ENCODE measurements at regions not wholly inside any gene's neighbourhood (a gene's known extent, or its start where the extent isn't known, plus 50 kb on each side); places are given as distances from the start of the nearest gene placed in this dataset.

DNA sequence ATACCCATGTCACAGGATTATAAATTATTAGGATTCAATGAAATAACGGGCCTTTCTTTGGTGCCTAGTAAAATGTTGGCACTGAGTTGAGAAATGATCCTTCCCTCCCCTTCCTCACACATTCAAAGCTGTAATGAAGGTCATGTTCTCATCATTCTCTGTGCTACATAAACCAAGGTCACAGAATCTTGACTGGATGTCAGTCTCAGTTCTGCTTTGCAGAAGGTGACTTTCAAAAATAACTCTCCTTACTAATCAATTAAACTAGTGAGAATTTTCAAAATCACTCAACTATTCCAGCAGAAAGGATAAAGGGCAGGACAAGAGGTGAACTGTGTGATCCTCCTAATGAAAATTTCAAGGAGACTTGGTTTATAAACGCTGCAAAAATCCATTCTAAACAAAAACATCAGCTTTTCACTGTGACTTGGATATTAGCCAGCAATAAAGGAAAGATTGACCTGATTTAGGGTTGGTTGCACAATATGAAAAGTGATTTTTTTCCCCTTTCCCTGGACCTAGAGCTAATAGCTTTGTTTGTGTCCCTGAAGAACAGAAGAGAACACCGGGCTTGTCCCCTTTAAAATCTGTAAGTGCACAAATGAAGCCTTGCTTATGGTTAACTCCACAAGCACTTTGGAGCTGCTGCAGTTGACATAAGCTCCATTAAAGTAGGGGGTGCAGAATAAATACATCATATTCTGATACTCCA, 120.1 kb downstream of the SEC16B start:
- in situ Hi-C loops (cut with HindIII; ENCODE audit: low pct_unique_long_range_greater_than_20kb, low sequenced_read_pairs), result no loop called here
- DNase-seq (ENCODE audit: low read depth), result no peak

DNA sequence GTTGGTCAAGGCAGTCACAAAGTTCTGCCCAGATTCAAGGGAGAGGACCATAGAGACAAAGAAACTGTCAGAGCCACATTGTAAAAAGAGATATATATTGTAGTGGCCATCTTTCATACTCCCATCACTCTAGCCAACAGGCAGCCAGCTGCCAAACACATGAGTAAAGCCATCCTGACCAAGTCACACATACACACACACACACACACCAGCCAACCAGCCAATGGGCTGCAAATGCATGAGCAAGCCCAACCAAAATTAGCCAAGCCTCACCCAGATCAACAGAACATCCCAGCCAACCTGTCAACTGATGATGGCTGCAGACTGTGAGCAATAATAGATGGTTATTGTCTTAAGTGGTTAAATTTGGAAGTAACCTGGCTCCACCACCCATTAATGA, 120.7 kb downstream of the SEC16B start:
- no peak for DNase-seq (ENCODE audit: low read depth)
- in situ Hi-C loops (cut with HindIII; ENCODE audit: low pct_unique_long_range_greater_than_20kb, low sequenced_read_pairs), result no loop called here

DNA sequence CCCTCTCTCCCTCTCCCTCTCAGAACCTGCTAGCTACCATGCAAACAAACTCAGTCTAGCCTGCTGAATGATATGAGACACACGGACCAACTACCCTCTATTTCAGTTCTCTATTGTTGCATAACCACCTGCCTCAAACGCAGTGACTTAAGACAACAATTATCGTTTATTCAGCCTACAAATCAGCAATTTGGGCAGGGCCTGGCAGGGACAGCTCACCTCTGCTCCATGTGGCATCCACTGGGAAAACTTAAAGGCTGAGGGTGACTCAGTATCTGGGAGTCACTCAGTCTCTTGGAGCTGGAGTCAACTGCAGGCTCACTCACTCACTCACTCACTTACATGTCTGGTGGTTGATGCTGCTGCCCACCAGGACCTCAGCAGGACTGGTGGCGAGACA, 121.3 kb downstream of the SEC16B start:
- DNase-seq (ENCODE audit: low read depth), result no peak
- in situ Hi-C loops (cut with HindIII; ENCODE audit: low pct_unique_long_range_greater_than_20kb, low sequenced_read_pairs), result no loop called here

DNA sequence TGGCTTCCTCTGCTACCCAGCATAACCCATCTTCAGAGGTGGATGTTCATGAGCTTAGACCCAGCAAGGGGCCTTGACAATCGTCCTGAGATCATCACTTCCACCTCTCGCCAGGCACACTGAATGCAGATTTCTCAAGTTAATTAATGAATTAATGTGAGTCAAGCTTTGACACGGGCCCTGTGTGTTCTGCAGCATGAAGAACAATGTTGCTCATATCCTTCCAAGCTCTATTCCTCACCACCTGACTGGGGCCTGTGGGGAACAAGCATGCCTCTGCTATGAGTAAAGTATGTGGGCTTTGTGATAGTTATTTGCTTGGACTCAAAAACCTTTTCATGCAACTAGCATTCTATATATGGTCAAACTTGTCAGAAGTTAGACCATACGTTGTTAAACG, 122.0 kb downstream of the SEC16B start:
- DNase-seq (ENCODE audit: low read depth), result no peak
- in situ Hi-C loops (cut with HindIII; ENCODE audit: low pct_unique_long_range_greater_than_20kb, low sequenced_read_pairs), result no loop called here

DNA sequence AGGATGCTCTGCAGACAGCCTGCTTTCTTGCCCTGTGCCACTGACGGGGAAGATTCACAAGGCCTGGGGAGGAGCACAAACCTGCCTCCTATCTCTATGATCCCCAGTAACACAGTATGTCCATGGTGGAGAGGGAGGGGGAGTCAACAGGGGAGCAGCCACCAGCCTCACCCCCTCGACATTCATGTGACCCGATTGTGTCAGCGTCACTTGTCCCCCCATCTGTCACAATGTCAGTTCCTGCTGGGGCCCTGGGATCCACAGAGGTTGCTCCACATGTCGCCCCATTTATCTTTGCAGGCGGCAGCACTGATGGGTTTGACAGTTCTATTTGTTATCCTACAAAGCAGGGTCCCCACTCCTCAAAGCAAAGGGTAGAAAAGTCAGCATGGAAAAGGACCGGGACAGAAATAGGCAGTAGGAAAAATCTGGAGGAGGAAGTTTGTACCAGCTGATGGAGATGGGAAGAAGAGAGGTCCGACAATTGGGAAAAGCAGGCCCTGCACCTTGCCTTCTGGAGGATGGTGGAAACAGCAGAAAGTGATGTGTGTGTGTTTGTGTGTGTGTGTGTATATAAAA, 130.9 kb downstream of the SEC16B start:
- DNase-seq (ENCODE audit: low read depth), result no peak
- in situ Hi-C loops (cut with HindIII; ENCODE audit: low pct_unique_long_range_greater_than_20kb, low sequenced_read_pairs), result no loop called here

DNA sequence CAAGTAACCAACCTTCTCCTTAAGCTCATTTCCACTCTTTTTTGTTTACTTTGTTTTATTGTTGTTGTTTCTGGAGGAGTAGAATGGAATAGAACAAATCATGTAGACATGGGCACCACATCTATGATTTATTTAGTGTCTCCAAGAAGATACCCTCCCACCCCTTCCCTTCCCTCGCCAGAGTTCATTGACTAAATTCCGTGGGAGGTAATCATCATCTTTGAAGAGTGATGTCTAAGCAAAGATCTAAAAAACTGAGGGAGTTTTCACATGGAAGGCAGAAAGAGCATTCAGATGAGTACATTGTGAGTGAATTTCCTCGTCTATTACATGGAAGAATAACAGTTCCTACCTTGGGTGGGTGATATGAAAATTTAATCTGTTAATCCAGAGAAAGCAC, 136.2 kb downstream of the SEC16B start:
- in situ Hi-C loops (cut with HindIII; ENCODE audit: low pct_unique_long_range_greater_than_20kb, low sequenced_read_pairs), result no loop called here
- DNase-seq (ENCODE audit: low read depth), result no peak

DNA sequence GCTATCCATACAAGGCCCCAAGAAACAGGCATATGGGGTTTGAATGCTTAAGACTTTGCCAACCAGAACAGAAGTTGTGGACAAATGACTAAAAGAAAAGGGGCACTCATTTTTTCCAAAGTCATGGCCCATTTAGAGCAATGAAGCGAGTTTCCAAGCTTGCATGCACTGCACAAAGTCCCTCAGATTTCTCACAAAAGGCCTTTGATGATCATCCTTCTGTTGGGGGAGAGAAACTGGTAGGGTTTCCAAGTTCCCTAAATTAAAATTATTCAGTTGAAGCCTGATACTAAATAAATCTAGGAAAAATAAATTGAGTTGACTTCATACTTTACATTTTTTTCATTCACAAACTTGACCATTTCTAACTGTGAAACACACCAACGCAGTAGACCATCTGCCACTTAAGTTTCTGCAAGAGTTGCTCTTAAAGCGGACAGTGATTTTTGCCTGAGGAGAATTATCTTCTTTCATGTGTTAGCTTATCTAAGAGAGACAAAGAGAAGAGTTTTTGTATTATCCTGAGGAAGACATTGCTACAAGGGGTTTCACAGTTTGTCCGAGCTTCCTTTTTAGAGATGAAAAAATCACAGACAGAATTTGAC, 139.2 kb downstream of the SEC16B start:
- in situ Hi-C loops (cut with HindIII; ENCODE audit: low pct_unique_long_range_greater_than_20kb, low sequenced_read_pairs), result no loop called here
- no peak for DNase-seq (ENCODE audit: low read depth)

DNA sequence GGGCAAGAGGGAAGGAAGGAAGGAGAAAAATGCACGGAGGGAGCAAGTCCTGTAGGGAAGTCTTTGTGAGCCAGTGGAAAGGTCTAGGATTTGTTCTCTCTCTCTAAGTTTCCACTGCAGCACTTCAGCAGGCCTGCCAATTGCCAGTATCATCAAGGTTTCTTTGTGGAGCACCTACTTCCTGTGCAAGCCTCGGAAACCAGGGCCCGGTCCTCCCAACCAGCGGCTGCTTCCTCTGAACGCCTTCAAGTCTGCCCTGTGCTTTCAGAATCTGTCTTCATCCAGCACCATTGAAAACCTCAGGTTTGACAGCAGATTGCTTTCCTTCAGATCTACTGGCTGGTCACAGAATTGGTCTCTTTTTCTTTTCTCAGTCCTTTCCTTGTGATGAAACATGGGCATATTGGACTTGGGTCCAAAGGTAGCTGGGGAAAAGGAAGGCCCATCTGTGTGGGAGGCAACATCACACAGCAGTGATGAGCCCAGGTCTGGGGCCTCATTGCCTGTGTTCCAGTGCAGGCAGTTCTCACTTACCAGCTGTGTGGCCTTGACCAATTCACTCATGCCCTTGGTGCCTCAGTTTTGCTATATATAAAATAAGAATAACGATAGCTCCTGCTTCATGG, 144.5 kb downstream of the SEC16B start:
- in situ Hi-C loops (cut with HindIII; ENCODE audit: low pct_unique_long_range_greater_than_20kb, low sequenced_read_pairs), result no loop called here

DNA sequence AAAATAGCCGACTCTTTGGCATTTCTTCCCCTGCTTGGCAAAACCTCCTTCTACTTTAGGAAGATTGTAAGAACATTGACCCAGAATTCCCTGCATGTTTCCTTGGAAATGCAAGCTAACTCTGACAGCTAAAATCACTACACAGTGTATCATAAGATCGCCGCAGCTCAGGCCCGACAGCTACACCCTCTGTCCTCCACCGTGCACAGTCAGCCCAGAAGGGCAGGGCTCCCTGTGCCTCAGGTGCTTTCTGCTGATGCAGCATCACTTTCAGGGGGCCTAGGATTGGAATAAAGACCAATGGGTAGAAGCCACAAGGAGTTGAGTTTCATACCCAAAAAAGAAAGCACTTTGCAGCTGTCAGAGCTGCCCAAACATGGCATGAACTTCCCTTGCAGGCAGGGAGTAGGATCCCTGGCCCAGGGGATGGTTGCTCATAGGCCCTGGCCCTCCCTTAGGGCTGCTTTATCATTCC, 145.3 kb downstream of the SEC16B start:
- DNase-seq (ENCODE audit: low read depth), result no peak
- in situ Hi-C loops (cut with HindIII; ENCODE audit: low pct_unique_long_range_greater_than_20kb, low sequenced_read_pairs), result no loop called here

More for the DNA sequence above, 144.5 kb downstream of the SEC16B start:
- DNase-seq (ENCODE audit: low read depth), result no peak

DNA sequence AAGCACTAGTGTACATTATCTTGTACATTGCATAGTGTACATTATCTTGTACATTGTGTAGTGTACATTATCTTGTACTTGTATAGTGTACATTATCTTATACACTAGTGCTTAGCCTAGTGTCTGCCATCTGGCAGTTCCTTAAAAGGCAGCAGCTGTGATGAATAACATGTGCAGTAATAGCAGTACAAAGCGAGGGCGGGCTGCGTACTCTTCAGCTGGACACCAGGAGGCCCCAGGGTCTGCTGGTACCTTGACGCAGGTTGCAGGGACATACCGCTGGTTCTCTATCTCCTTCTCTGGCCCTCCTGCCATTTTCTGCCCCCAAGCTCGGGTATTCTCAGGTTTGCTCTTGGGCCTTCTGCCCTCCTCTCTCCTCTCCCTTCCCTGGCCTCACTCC, 149.6 kb downstream of the SEC16B start:
- in situ Hi-C loops (cut with HindIII; ENCODE audit: low pct_unique_long_range_greater_than_20kb, low sequenced_read_pairs), result no loop called here
- no peak for DNase-seq (ENCODE audit: low read depth)

DNA sequence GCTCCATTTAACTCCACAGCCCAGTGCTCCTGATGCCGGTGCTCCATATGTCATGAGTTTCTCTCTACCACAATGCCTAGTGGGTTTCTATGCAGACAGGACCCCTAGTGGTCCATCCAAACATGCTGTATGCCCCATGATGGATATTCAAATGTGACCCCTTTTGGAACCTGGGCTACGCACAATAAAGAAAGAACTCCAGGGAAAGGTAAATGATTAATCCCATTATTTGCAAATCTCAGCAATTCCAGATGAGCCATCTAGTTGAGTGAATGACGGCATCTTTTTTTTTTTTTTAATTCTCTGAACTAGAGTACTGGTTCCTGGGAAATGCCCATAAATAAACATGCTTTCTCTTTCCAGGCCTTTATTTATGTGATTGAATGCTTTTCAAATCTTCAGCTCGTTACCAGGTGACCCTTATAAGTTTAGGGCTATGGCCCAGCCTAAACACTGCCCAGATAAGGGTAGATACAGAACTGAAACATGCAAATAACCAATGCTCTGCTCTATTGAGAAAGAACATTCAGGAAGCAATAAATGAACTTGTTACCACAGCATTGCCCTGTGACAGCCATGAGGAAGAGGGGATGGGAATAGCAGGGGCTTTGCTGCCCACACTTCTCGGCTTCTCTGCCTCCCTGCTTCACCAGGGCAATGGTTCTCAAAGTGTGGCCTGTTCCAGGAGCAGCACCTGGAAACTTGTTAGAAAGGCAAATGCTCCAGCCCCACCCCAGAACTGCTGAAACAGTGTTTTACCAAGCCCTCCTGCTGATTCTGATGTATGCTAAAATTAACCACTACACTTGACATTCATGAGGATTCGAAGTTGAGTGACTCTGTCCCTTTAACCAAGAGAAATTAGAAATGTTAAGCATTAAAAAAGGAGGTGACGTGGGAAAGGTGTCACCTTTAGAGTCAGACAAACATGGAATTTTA, 151.7 kb downstream of the SEC16B start:
- in situ Hi-C loops (cut with HindIII; ENCODE audit: low pct_unique_long_range_greater_than_20kb, low sequenced_read_pairs), result no loop called here
- no peak for DNase-seq (ENCODE audit: low read depth)

DNA sequence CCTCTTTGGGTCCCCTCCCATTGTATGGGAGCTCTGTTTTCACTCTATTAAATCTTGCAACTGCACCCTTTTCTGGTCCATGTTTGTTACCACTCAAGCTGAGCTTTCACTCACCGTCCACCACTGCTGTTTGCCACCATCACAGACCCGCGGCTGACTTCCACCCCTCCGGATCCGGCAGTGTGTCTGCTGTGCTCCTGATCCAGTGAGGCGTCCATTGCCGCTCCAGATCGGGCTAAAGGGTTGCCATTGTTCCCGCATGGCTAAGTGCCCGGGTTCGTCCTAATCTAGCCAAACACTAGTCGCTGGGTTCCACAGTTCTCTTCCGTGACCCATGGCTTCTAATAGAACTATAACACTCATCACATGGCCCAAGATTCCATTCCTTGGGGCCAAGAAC, 157.2 kb downstream of the SEC16B start:
- in situ Hi-C loops (cut with HindIII; ENCODE audit: low pct_unique_long_range_greater_than_20kb, low sequenced_read_pairs), result no loop called here
- no peak for DNase-seq (ENCODE audit: low read depth)

DNA sequence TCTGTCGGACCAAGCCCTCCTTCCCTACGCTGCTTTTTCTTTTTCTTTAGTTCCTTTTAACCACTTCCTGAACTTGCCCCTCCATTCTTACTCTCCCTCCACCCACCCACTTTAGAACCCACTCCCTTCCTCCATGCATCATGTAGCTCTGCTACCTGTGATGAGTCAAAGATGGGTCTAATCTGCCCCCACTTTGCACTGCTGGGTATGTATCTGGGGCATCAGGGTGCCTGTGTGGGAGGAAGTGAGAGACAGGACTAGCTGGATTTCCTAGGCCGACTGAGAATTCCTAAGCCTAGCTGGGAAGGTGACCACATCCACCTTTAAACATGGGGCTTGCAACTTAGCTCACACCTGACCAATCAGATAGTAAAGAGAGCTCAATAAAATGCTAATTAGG, 157.7 kb downstream of the SEC16B start:
- in situ Hi-C loops (cut with HindIII; ENCODE audit: low pct_unique_long_range_greater_than_20kb, low sequenced_read_pairs), result no loop called here
- no peak for DNase-seq (ENCODE audit: low read depth)

DNA sequence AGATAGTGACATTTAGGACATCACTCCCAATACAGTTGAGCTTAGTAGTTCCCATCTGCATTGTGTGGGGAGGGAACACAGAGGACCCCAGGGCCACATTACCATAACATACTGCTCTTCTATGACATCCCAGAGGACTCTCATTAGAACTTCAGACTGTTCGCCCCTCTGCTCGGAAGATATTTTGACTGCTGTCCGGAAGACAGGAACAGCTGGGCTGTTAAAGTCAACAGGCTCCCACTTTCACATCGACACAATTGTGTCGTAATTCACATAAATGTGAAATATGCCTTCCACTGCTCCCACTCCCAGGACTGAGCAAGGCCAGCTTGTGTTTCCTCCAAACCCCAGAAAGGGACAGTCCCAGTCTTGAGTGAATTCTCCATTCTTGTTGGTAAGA, 158.4 kb downstream of the SEC16B start:
- in situ Hi-C loops (cut with HindIII; ENCODE audit: low pct_unique_long_range_greater_than_20kb, low sequenced_read_pairs), result no loop called here
- no peak for DNase-seq (ENCODE audit: low read depth)

DNA sequence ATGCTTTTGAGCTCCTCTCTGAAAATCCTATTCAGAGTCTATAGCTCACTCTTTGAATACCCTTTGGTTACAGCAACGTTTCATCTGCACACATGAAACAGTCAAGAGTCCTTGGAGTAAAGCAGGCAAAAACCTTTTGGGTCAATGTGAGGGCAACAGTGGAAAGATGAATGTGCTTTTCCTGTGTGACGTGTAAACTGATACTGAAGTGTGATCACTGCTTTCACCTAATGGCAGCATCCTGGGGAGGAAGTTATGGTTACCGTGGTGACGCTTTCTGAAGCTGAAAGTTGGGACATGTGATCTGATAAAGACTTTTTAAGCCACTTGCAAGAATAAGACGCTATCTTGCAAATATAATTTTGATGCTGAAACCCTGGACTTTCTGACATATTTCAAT, 160.0 kb downstream of the SEC16B start:
- in situ Hi-C loops (cut with HindIII; ENCODE audit: low pct_unique_long_range_greater_than_20kb, low sequenced_read_pairs), result no loop called here
- no peak for DNase-seq (ENCODE audit: low read depth)

DNA sequence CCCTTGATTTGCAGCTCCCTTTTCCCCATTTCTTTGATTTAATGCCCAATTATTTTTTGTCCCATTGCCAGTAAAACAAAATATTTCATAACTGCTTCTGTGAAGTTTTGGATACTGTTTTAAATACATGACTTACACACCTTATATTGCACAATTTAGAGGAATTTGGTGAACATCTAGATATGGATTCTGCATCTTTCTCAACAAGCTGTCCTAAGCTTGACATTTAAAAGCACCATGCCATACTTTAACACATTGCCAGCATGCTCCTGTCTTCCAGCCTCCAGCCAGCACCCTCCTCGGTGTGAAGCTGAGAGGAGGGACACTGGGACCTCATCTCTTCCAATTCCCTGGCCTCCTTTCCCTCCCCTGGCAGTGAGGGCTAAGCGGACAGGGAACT, 167.6 kb downstream of the SEC16B start:
- no peak for DNase-seq (ENCODE audit: low read depth)
- in situ Hi-C loops (cut with HindIII; ENCODE audit: low pct_unique_long_range_greater_than_20kb, low sequenced_read_pairs), result no loop called here

DNA sequence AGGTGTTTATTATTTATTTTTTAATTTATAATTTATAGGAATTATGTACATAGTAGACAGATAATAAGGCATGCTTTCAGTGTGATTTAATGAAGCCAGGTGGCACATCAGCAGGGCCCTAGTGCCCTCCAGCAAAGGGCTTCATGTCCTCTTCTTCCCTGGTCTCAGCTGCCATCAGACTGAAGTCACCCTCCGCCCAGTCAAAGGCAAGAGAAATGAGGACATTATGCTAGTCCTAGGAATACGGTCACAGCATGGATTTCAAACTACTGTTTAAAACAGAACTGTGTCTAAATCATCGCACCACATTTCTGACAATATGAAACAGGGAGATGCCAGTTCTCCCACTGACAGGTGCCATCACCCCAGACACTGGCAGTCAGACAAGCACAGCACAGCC, 168.1 kb downstream of the SEC16B start:
- no peak for DNase-seq (ENCODE audit: low read depth)
- in situ Hi-C loops (cut with HindIII; ENCODE audit: low pct_unique_long_range_greater_than_20kb, low sequenced_read_pairs), result no loop called here

DNA sequence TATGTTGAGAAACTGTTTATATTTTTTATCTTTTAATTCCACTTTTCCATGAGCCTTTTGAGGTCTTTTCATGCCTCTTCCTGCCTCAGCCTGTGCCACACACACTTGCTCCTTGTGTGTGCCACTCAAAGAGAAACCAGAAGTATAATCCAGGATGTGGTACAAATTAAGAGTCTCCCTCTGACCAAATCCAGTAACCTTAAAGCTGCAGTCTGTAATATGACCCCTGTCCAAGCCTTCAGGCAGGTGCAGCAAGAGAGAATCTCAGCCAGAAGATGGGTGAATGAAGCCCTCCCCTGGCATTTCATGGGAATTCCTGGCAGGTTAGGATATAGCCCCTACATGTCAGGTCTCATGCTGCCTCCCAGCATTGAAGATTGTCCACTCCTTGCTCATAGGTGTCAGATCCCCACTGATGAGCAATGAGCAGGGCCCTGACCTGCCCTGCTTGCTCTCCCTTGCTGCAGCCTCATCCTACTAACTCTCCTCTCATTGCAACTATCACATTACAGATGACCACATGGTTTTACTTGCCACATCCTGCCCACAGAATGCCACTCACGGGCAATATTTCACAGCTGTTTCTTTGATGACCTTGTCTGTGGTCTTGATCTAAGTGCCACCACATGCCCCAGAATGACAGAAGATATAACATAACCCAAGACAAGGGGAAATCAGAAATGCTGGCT, 169.3 kb downstream of the SEC16B start:
- in situ Hi-C loops (cut with HindIII; ENCODE audit: low pct_unique_long_range_greater_than_20kb, low sequenced_read_pairs), result no loop called here
- no peak for DNase-seq (ENCODE audit: low read depth)
